ENCODE measurements at regions not wholly inside any gene's neighbourhood (a gene's known extent, or its start where the extent isn't known, plus 50 kb on each side); places are given as distances from the start of the nearest gene placed in this dataset.

- H3K79me2 ChIP-seq (ENCODE audit: low read length): no peaks in the 10 kb centered on the region
- no peak overlapping the region for H3K4me3 ChIP-seq (ENCODE audit: low read length)
- no peaks in the 10 kb centered on the region for H3F3A ChIP-seq (ENCODE audit: insufficient read depth, low read length)
- H2AFZ ChIP-seq (ENCODE audit: low read length): no peak overlapping the region
- no peaks in the 10 kb centered on the region for H3K36me3 ChIP-seq (replicated peaks; ENCODE audit: insufficient read depth, low read length)
- H4K20me1 ChIP-seq (ENCODE audit: insufficient read depth, low read length): no peaks in the 10 kb centered on the region
- H3K4me1 ChIP-seq (ENCODE audit: low read length): no peaks in the 10 kb centered on the region
- no peaks in the 10 kb centered on the region for H3K27me3 ChIP-seq (replicated peaks; ENCODE audit: insufficient read depth, low read length)
- no peaks in the 10 kb centered on the region for H3K9me2 ChIP-seq (replicated peaks; ENCODE audit: insufficient read depth, low read length)
- H3K9me3 ChIP-seq (replicated peaks; ENCODE audit: insufficient read depth, low read length): no peaks in the 10 kb centered on the region
- TF ChIP-seq CTCF (IDR thresholded peaks at IDR 0.05; ENCODE audit: low read length) (no peak), EZH2 (optimal IDR thresholded peaks at IDR 0.05; ENCODE audit: low read depth, low read length) (no peak), EZH2phosphoT487 (IDR thresholded peaks at IDR 0.05; ENCODE audit: low read length) (no peak)
- no peak overlapping the region for H3K9ac ChIP-seq (ENCODE audit: low read length)
- H3K27ac ChIP-seq (ENCODE audit: low read length): no peak overlapping the region
- DNase-seq: no peak
- H3K4me2 ChIP-seq (ENCODE audit: low read depth, low read length): no peak overlapping the region
Measured at GRCh38 chr20:6848992-6849391, 81.5 kb downstream of the BMP2 start.

GRCh38 chr20:6851136-6851535 is 83.7 kb downstream of the BMP2 start:
- Histone ChIP-seq H3K27ac (ENCODE audit: low read length) (no peak overlapping the region), H3K9me2 (replicated peaks; ENCODE audit: insufficient read depth, low read length) (no peaks in the 10 kb centered on the region), H3K4me2 (ENCODE audit: low read depth, low read length) (no peak overlapping the region), H3K36me3 (replicated peaks; ENCODE audit: insufficient read depth, low read length) (no peaks in the 10 kb centered on the region), H3K4me3 (ENCODE audit: low read length) (no peak overlapping the region), H4K20me1 (ENCODE audit: insufficient read depth, low read length) (no peaks in the 10 kb centered on the region), H3K27me3 (replicated peaks; ENCODE audit: insufficient read depth, low read length) (no peaks in the 10 kb centered on the region), H3K79me2 (ENCODE audit: low read length) (no peaks in the 10 kb centered on the region), H3F3A (ENCODE audit: insufficient read depth, low read length) (no peaks in the 10 kb centered on the region), H2AFZ (ENCODE audit: low read length) (no peak overlapping the region), H3K9ac (ENCODE audit: low read length) (no peak overlapping the region), H3K4me1 (ENCODE audit: low read length) (no peaks in the 10 kb centered on the region), H3K9me3 (replicated peaks; ENCODE audit: insufficient read depth, low read length) (no peaks in the 10 kb centered on the region)
- TF ChIP-seq EZH2 (optimal IDR thresholded peaks at IDR 0.05; ENCODE audit: low read depth, low read length) (no peak), CTCF (IDR thresholded peaks at IDR 0.05; ENCODE audit: low read length) (no peak), EZH2phosphoT487 (IDR thresholded peaks at IDR 0.05; ENCODE audit: low read length) (no peak)
- DNase-seq: no peak

- H3K9ac ChIP-seq (ENCODE audit: low read length): no peak overlapping the region
- TF ChIP-seq EZH2phosphoT487 (IDR thresholded peaks at IDR 0.05; ENCODE audit: low read length) (no peak), EZH2 (optimal IDR thresholded peaks at IDR 0.05; ENCODE audit: low read depth, low read length) (no peak), CTCF (IDR thresholded peaks at IDR 0.05; ENCODE audit: low read length) (no peak)
- no peak overlapping the region for H2AFZ ChIP-seq (ENCODE audit: low read length)
- no peaks in the 10 kb centered on the region for H3K79me2 ChIP-seq (ENCODE audit: low read length)
- H3K27ac ChIP-seq (ENCODE audit: low read length): no peak overlapping the region
- no peaks in the 10 kb centered on the region for H3K9me3 ChIP-seq (replicated peaks; ENCODE audit: insufficient read depth, low read length)
- no peaks in the 10 kb centered on the region for H3K9me2 ChIP-seq (replicated peaks; ENCODE audit: insufficient read depth, low read length)
- DNase-seq: no peak
- no peaks in the 10 kb centered on the region for H3K4me1 ChIP-seq (ENCODE audit: low read length)
- H3K4me3 ChIP-seq (ENCODE audit: low read length): no peak overlapping the region
- no peaks in the 10 kb centered on the region for H3F3A ChIP-seq (ENCODE audit: insufficient read depth, low read length)
- H3K36me3 ChIP-seq (replicated peaks; ENCODE audit: insufficient read depth, low read length): no peaks in the 10 kb centered on the region
- H4K20me1 ChIP-seq (ENCODE audit: insufficient read depth, low read length): no peaks in the 10 kb centered on the region
- no peaks in the 10 kb centered on the region for H3K27me3 ChIP-seq (replicated peaks; ENCODE audit: insufficient read depth, low read length)
- no peak overlapping the region for H3K4me2 ChIP-seq (ENCODE audit: low read depth, low read length)
Measured at GRCh38 chr20:6852478-6852877, 85.0 kb downstream of the BMP2 start.
